NCI-H524 treated with DMSO at 0.1 percent for 48 hours (cell line): ENCODE measurements at regions not wholly inside any gene's neighbourhood (a gene's known extent, or its start where the extent isn't known, plus 50 kb on each side); places are given as distances from the start of the nearest gene placed in this dataset.

Experiments
- DNase-seq: peaks from one replicate; lab custom pipeline; 2025; lab: John Stamatoyannopoulos, UW

GRCh38 chr20:63115651-63116411, 100.1 kb downstream of the YTHDF1 start:
- DNase-seq = no peak

DNA sequence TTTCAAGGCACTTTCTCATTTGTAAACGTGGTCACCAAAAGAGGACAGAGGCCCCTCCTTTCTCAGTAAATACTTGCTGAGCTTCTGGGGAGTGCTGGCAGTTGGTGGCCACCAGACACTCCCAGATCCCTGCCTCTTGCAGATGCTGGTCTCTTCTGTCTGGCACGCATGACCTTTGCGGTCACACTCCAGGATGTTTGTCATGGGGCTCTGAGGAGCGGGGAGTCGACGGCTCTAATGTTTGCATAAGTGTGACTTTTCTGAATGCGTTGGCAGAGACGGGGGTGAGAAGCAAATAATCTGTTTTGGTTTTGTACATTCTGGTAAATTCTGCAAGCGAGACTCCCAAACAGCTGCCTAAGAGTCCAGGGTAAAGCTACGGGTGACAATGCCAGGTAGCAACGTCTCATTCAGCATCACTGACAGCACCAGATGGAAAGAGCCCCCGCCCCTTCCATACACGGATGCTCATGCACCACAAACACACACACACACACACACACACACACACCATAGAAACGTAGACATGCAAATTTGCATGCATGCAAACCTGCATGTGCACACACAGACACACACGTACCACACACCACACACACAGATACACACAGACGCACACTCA, 101.1 kb downstream of the YTHDF1 start:
- no peak for DNase-seq

- no peak for DNase-seq
Measured at GRCh38 chr20:63114006-63114692, 101.8 kb downstream of the YTHDF1 start.

GRCh38 chr20:63112491-63113219, 103.3 kb downstream of the YTHDF1 start:
- no peak for DNase-seq

GRCh38 chr20:63108247-63108646, 101.5 kb upstream of the BHLHE23 start:
- no peak for DNase-seq

GRCh38 chr20:63107449-63108200, 100.9 kb upstream of the BHLHE23 start:
- no peak for DNase-seq

- no peak for DNase-seq
Measured at GRCh38 chr20:63106765-63107448, 100.1 kb upstream of the BHLHE23 start.

GRCh38 chr20:63106108-63106764, 99.5 kb upstream of the BHLHE23 start:
- DNase-seq = no peak

- no peak for DNase-seq
Measured at GRCh38 chr20:63105211-63106107, 98.7 kb upstream of the BHLHE23 start.

DNA sequence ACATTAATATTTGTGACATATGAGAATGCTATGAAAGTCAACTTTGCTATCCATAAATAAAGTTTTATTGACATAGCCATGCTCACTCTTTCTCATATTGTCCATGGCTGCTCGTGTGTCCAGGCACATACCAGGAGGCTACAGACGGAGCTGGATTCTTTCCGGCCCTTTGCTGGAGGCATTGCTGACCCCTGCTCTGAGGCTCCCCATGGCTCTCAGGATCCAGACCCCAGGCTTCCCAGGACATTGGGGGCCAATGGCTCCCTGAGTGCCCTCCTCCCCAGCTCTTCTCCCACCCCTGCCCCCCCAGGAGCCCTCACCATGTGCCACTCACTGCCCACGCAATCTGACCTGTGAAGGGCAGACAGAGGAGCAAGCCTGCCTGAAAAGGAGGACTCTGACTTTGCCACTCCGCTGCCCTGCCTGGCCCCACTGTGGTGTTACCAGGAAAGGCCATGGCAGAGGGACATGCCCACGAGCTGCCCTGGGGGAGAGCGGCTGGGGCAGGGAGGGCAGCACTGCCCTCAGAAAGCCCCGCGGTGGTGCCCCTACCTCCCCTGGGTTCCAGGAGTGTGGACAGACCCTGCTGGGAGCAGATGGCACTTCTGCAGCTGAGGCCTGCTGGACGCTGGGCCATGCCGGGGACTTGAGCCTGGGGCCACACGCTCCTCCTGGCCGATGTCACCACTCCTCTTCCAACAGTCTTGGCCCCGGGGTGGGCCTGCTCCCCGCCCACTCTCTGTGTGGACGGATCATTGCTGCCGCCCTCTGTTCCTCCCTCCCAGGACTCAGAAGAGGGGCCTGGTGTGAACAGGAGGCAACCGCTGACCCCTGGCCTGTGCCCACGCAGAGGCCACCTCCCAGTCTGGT, 97.8 kb upstream of the BHLHE23 start:
- no peak for DNase-seq

- no peak for DNase-seq
Measured at GRCh38 chr20:63103402-63104311, 96.9 kb upstream of the BHLHE23 start.

GRCh38 chr20:63102721-63103375, 96.1 kb upstream of the BHLHE23 start:
- no peak for DNase-seq

DNA sequence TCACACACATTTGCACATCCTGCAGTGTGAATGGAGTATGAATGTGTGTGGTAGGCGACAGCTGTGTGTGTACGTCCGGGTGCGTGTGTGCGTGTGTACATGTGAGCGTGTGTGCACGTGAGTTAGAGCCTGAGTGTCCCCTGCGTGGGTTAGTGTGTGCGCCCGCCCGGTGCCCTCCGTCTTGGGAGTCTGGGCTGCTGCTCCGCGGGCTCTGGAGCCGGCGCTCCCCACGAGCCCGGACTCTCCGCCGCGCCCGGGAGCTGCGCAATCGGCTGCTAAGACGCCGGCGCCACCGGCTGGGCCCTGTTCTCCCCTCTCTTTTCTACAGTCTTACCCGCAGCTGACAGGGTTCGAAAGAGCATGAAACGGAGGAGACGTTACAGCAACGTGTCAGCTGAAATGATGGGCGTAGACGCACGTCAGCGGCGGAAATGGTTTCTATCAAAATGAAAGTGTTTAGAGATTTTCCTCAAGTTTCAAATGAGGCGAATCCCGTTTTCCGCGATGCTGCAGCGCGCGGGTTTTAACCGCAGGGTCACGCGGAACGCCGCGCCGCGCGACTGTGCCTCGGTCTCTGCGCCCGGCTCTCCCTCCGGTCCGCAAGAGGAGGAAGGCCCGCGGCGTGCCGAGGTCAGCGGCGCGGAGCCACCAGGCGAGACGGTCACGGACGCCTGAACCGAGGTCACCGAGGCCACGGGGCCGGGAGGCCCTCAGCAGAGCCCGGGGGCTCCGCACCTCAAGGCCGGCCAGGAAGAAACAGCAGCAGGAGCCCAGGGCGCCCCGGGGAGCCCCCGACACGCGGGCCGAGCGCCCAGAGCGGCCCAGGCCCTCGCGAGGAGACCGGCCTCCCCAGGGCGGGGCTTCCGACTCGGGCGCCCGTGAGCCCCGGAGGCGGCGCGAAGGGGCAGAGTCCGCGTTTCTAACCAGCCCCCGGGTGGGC, 95.3 kb upstream of the BHLHE23 start:
- DNase-seq = no peak

- DNase-seq = no peak
Measured at GRCh38 chr20:63100926-63101699, 94.3 kb upstream of the BHLHE23 start.
